Osteoblast (primary cell): ENCODE measurements at regions not wholly inside any gene's neighbourhood (a gene's known extent, or its start where the extent isn't known, plus 50 kb on each side); places are given as distances from the start of the nearest gene placed in this dataset.

Experiments used
- DNase-seq: peaks from one replicate; pipeline ENCODE4 v3.0.0; 2011; ENCODE audit warnings: low spot score, mixed read lengths; ENCODE audit not compliant: insufficient read length; ENCODE audit errors: missing footprints
- H2AFZ ChIP-seq: 2 replicates; pipeline ENCODE4 v1.6.0; 2011; ENCODE audit warnings: mild to moderate bottlenecking, low read length
- H3K27ac ChIP-seq: 2 replicates; pipeline ENCODE4 v1.5.1; 2011; ENCODE audit warnings: mild to moderate bottlenecking, low read depth, low read length, moderate library complexity
- H3K27me3 ChIP-seq: 2 replicates; pipeline ENCODE4 v1.6.0; 2012; ENCODE audit warnings: mild to moderate bottlenecking, control low read depth, inconsistent platforms, low read length, moderate library complexity; ENCODE audit not compliant: insufficient read depth
- H3K36me3 ChIP-seq: 2 replicates; pipeline ENCODE4 v1.5.1; 2011; ENCODE audit warnings: mild to moderate bottlenecking, low read length, control low read depth, moderate library complexity; ENCODE audit not compliant: insufficient read depth
- H3K4me1 ChIP-seq: 2 replicates; pipeline ENCODE4 v1.5.1; 2011; ENCODE audit warnings: mild to moderate bottlenecking, low read length, control low read depth, moderate library complexity; ENCODE audit not compliant: insufficient read depth
- H3K4me2 ChIP-seq: 2 replicates; pipeline ENCODE4 v1.6.0; 2011; ENCODE audit warnings: mild to moderate bottlenecking, low read length; ENCODE audit not compliant: insufficient read depth
- H3K4me3 ChIP-seq: fragments of 200-600 bp; sonication (generic); 3 replicates; pipeline ENCODE4 v1.5.1; 2012; ENCODE audit warnings: mild to moderate bottlenecking, low read length, inconsistent platforms; ENCODE audit not compliant: insufficient read depth
- H3K79me2 ChIP-seq: 2 replicates; pipeline ENCODE4 v1.6.0; 2012; ENCODE audit warnings: mild to moderate bottlenecking, low read length, control low read depth, inconsistent platforms; ENCODE audit not compliant: insufficient read depth
- H3K9me3 ChIP-seq: 2 replicates; pipeline ENCODE4 v1.5.1; 2011; ENCODE audit warnings: low read depth, low read length, control low read depth
- H4K20me1 ChIP-seq: 2 replicates; pipeline ENCODE4 v1.6.0; 2012; ENCODE audit warnings: mild to moderate bottlenecking, low read length, control low read depth; ENCODE audit not compliant: insufficient read depth
- CTCF ChIP-seq: IDR thresholded peaks from 2 replicates; pipeline ENCODE4 v1.5.1; 2011; ENCODE audit warnings: mild to moderate bottlenecking, low read depth, low read length, moderate library complexity; ENCODE audit errors: extremely low read depth

DNA sequence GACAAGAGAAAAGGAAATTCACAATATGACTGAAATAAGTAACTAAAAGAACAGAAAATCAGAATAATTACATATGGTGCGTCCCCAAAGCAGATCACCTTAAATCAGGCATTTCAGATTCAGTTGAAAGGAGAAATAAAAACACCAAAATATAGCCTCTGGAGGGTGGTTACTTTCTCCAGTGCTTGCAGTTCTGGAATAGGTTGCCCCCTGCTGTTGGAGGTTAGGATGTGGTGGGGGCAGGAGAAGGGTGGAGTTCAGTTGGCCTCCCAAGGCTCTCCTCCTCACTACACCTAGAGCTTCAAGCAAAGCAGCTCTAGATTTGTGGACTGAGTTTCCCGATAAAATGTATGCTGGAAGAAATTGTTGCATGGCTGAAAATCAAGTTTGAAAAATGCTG is 338.2 kb upstream of the TLE4 start:
- peak; percentile 75 for DNase-seq
- TF ChIP-seq CTCF: peak; percentile 67

GRCh38 chr9:79236466-79236865 is 335.3 kb upstream of the TLE4 start:
- TF ChIP-seq CTCF: no peak
- Histone ChIP-seq H3K36me3 (no peaks in the 10 kb centered on the region), H3K27me3 (no peaks in the 10 kb centered on the region), H2AFZ (no peak overlapping the region), H3K4me3 (no peak overlapping the region), H3K79me2 (no peaks in the 10 kb centered on the region), H3K9me3 (no peaks in the 10 kb centered on the region), H3K4me2 (no peak overlapping the region), H3K27ac (no peak overlapping the region), H4K20me1 (no peaks in the 10 kb centered on the region), H3K4me1 (no peaks in the 10 kb centered on the region)
- no peak for DNase-seq

More for the DNA sequence above, 338.2 kb upstream of the TLE4 start:
- Histone ChIP-seq H3K27ac (no peak overlapping the region), H3K4me2 (no peak overlapping the region), H3K4me3 (no peak overlapping the region), H4K20me1 (no peaks in the 10 kb centered on the region), H2AFZ (no peak overlapping the region), H3K27me3 (no peaks in the 10 kb centered on the region), H3K36me3 (no peaks in the 10 kb centered on the region), H3K79me2 (no peaks in the 10 kb centered on the region), H3K9me3 (no peaks in the 10 kb centered on the region), H3K4me1 (no peaks in the 10 kb centered on the region)

DNA sequence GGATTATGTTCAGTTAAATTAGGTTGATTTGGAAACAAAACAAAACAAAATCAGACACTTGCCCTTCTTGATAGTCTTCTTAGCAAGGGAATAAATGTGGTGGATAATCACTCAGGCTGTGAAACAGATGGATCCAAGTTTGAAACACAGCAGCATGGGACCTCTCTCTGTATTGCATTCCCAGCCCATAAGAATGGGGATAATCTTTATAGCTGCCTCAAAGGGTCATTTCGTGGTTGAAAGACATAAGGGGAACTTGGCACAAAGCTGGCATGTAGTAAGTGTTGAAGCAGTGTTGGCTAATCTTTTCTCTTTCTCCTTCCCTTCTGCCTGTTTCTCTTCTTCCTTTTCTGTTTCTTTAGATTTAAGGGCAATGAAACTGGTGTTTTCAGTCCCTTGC is 333.9 kb upstream of the TLE4 start:
- TF ChIP-seq CTCF: no peak
- H2AFZ ChIP-seq: no peak overlapping the region
- H3K27ac ChIP-seq: no peak overlapping the region
- no peaks in the 10 kb centered on the region for H3K79me2 ChIP-seq
- DNase-seq: no peak
- H3K4me3 ChIP-seq: no peak overlapping the region
- H3K4me1 ChIP-seq: no peaks in the 10 kb centered on the region
- H3K36me3 ChIP-seq: no peaks in the 10 kb centered on the region
- H4K20me1 ChIP-seq: no peaks in the 10 kb centered on the region
- no peak overlapping the region for H3K4me2 ChIP-seq
- H3K9me3 ChIP-seq: no peaks in the 10 kb centered on the region
- H3K27me3 ChIP-seq: no peaks in the 10 kb centered on the region

GRCh38 chr9:79240774-79241173 is 331.0 kb upstream of the TLE4 start:
- no peaks in the 10 kb centered on the region for H3K27me3 ChIP-seq
- H4K20me1 ChIP-seq: no peaks in the 10 kb centered on the region
- no peaks in the 10 kb centered on the region for H3K79me2 ChIP-seq
- H3K9me3 ChIP-seq: no peaks in the 10 kb centered on the region
- no peak overlapping the region for H3K4me2 ChIP-seq
- no peak overlapping the region for H2AFZ ChIP-seq
- H3K4me1 ChIP-seq: no peaks in the 10 kb centered on the region
- no peak for DNase-seq
- H3K4me3 ChIP-seq: no peak overlapping the region
- no peaks in the 10 kb centered on the region for H3K36me3 ChIP-seq
- no peak overlapping the region for H3K27ac ChIP-seq
- no peak for TF ChIP-seq CTCF
